SU-DHL-6 (cell line): ENCODE measurements at regions not wholly inside any gene's neighbourhood (a gene's known extent, or its start where the extent isn't known, plus 50 kb on each side); places are given as distances from the start of the nearest gene placed in this dataset.

Experiments
- H2AFZ ChIP-seq: fragments of 200-600 bp; sonication (generic); 2 replicates; pipeline ENCODE4 v1.6.1; 2014; ENCODE audit warnings: low read depth, mild to moderate bottlenecking, moderate library complexity, mixed read lengths, antibody characterized with exemption, low read length; ENCODE audit not compliant: severe bottlenecking
- H3F3A ChIP-seq: fragments of 200-600 bp; shearing (Covaris generic); 2 replicates; pipeline ENCODE4 v1.6.0; 2016; ENCODE audit warnings: antibody characterized with exemption, mild to moderate bottlenecking; ENCODE audit not compliant: insufficient read depth
- H3K27ac ChIP-seq: fragments of 200-600 bp; sonication (generic); 2 replicates; pipeline ENCODE4 v1.5.1; 2016; ENCODE audit warnings: low read depth, mild to moderate bottlenecking, low read length, moderate library complexity, mixed read lengths
- H3K27me3 ChIP-seq: fragments of 200-600 bp; sonication (generic), shearing (Covaris generic); 2 replicates; pipeline ENCODE4 v1.6.0; 2014; ENCODE audit warnings: mild to moderate bottlenecking, low read length
- H3K36me3 ChIP-seq: fragments of 200-600 bp; sonication (generic); 2 replicates; pipeline ENCODE4 v1.6.1; 2014; ENCODE audit warnings: mild to moderate bottlenecking, low read length, mixed read lengths
- H3K4me2 ChIP-seq: fragments of 300-600, 200-600 bp; shearing (Covaris generic), sonication (generic); 2 replicates; pipeline ENCODE4 v1.6.0; 2014; ENCODE audit warnings: low read length, low read depth, mild to moderate bottlenecking; ENCODE audit not compliant: poor library complexity, severe bottlenecking
- H3K4me3 ChIP-seq: fragments of 200-600 bp; sonication (generic); 2 replicates; pipeline ENCODE4 v1.5.1; 2014; ENCODE audit warnings: antibody characterized with exemption, low read length, mild to moderate bottlenecking, mixed read lengths; ENCODE audit not compliant: insufficient read depth, poor library complexity, severe bottlenecking
- H3K79me2 ChIP-seq: fragments of 200-600 bp; sonication (generic); 2 replicates; pipeline ENCODE4 v1.6.1; 2014; ENCODE audit warnings: mild to moderate bottlenecking, low read length, moderate library complexity; ENCODE audit not compliant: insufficient read depth
- H3K9ac ChIP-seq: fragments of 200-600 bp; sonication (generic); 2 replicates; pipeline ENCODE4 v1.7.0; 2014; ENCODE audit warnings: mild to moderate bottlenecking, low read length
- H3K9me2 ChIP-seq: fragments of 200-600 bp; sonication (generic); replicated peaks from 2 replicates; pipeline ENCODE4 v1.6.1; 2014; ENCODE audit warnings: low read length; ENCODE audit not compliant: insufficient read depth
- H3K9me3 ChIP-seq: fragments of 200-600 bp; sonication (generic); 2 replicates; pipeline ENCODE4 v1.6.1; 2014; ENCODE audit warnings: low read length, mixed read lengths; ENCODE audit not compliant: insufficient read depth
- H4K20me1 ChIP-seq: fragments of 200-600 bp; sonication (generic); 2 replicates; pipeline ENCODE4 v1.6.1; 2014; ENCODE audit warnings: low read depth, mild to moderate bottlenecking, antibody characterized with exemption, low read length, moderate library complexity, mixed read lengths
- CTCF ChIP-seq: fragments of 200-600 bp; sonication (generic); IDR thresholded peaks from one replicate; pipeline ENCODE4 v1.5.1; 2017; ENCODE audit warnings: antibody characterized with exemption, mild to moderate bottlenecking, low read length, moderate library complexity; ENCODE audit not compliant: insufficient read depth, poor library complexity, severe bottlenecking
- EZH2phosphoT487 ChIP-seq: fragments of 200-600 bp; sonication (generic), shearing (Covaris generic); conservative IDR thresholded peaks from 2 replicates; pipeline ENCODE4 v1.6.1; 2018; ENCODE audit warnings: mild to moderate bottlenecking, antibody characterized with exemption, low read length, moderate library complexity, mixed read lengths

DNA sequence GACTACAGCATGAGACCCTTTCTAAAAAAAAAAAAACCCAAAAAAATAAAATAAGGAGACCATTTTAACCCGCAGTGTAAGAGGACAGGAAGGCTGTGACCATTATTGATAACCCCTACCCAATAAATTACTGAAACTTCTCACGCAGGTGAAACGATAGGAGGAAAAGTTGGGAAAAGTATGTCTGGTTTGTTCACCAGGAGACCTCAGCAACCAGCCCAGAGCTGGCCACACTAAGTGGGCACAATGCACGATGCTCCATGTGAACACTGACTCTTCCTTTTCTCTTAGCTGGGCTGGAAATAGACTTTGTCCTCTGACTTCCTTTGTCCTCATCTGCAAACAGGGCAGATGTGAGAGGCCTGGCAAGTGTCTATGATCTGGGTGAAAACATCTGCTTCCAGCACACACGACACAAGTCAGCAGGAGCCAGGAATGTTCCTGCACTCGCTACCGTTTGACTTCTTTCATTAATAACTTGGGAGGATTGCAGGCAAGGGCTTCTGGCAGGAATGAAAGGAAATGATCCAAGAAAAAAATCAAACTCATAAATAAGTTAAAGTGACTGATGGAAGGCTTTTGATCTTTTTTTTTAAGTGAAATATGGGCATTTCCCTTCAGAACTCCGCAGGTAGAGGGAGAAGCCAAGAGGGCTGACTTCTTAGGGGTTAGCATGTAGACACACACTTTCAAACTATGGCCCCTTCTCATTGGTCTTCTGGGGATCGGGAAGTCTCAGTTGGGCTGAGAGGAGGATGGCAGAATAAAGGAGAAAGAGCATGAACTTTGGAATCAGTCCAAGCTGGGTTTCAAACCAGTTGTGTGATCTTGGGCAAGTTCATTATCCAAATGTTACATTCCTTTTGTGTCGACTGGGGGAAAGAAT is 137.4 kb upstream of the MYCN start:
- Histone ChIP-seq H2AFZ (no peak overlapping the region), H4K20me1 (no peaks in the 10 kb centered on the region), H3K9me3 (no peaks in the 10 kb centered on the region), H3K27ac (no peak overlapping the region), H3K4me2 (no peak overlapping the region), H3K9me2 (no peaks in the 10 kb centered on the region), H3K27me3 (no peaks in the 10 kb centered on the region), H3K4me3 (no peak overlapping the region), H3K79me2 (no peaks in the 10 kb centered on the region), H3K9ac (no peak overlapping the region), H3F3A (no peaks in the 10 kb centered on the region), H3K36me3 (no peaks in the 10 kb centered on the region)
- no peak for TF ChIP-seq CTCF
- TF ChIP-seq EZH2phosphoT487 = no peak

- no peaks in the 10 kb centered on the region for H3K9me2 ChIP-seq
- no peaks in the 10 kb centered on the region for H3K9me3 ChIP-seq
- TF ChIP-seq EZH2phosphoT487 (no peak), CTCF (no peak)
- H4K20me1 ChIP-seq = no peaks in the 10 kb centered on the region
- no peak overlapping the region for H2AFZ ChIP-seq
- H3K4me3 ChIP-seq = no peak overlapping the region
- H3K36me3 ChIP-seq = no peaks in the 10 kb centered on the region
- H3K9ac ChIP-seq = no peak overlapping the region
- H3K27me3 ChIP-seq = no peaks in the 10 kb centered on the region
- no peak overlapping the region for H3K4me2 ChIP-seq
- no peaks in the 10 kb centered on the region for H3F3A ChIP-seq
- H3K79me2 ChIP-seq = no peaks in the 10 kb centered on the region
- no peak overlapping the region for H3K27ac ChIP-seq
Measured at GRCh38 chr2:15803543-15804245, 136.7 kb upstream of the MYCN start.

DNA sequence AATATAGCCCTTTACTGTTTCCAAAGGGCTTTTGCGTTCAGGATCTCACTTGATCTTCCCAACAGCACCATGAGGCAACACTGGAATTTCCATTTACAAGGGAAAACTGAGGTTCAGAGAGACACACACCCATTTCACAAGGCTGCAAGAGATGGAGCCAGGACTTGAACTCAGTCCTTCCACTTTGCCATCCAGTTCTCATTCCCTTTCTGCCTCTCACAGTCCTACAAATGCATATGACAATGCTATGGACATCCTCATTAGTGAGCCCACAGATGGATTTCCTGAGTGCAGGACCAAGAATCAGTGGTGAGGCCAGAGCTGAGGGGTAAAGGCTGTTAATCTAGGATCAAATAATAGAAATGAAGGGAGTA is 136.1 kb upstream of the MYCN start:
- Histone ChIP-seq H4K20me1 (no peaks in the 10 kb centered on the region), H3K9me3 (no peaks in the 10 kb centered on the region), H3F3A (no peaks in the 10 kb centered on the region), H3K79me2 (no peaks in the 10 kb centered on the region), H2AFZ (no peak overlapping the region), H3K4me2 (no peak overlapping the region), H3K4me3 (no peak overlapping the region), H3K9me2 (no peaks in the 10 kb centered on the region), H3K27ac (no peak overlapping the region), H3K36me3 (no peaks in the 10 kb centered on the region), H3K27me3 (no peaks in the 10 kb centered on the region), H3K9ac (no peak overlapping the region)
- TF ChIP-seq EZH2phosphoT487 (no peak), CTCF (no peak)
